LoVo (cell line): ENCODE measurements at regions not wholly inside any gene's neighbourhood (a gene's known extent, or its start where the extent isn't known, plus 50 kb on each side); places are given as distances from the start of the nearest gene placed in this dataset.

Source experiments
- DNase-seq: peaks from one replicate; pipeline ENCODE4 v3.0.0-alpha.2; 2016; ENCODE audit warnings: low spot score

- no peak for DNase-seq
These were observed 111.9 kb upstream of the AGTR1 start for GRCh38 chr3:148585671-148586379.

- no peak for DNase-seq
These were observed 109.4 kb upstream of the AGTR1 start for GRCh38 chr3:148588291-148588690.

DNA sequence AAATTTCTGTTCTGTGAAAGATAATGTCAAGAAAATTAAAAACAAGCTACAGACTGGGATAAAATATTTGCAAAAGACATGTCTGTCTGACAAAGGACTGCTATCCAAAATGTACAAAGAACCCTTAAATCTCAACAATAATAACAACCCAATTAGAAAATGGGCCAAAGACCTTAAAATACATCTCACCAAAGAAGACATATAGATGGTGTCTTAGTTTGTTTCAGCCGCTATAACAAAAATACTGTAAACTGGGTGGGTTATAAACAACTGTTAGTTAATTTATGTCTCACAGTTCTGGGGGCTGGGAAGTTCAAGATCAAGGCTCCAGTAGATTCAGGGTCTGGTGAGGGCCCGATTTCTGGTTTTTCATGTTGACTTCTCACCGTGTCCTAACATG is 106.2 kb upstream of the AGTR1 start:
- no peak for DNase-seq

- DNase-seq = no peak
These were observed 99.1 kb upstream of the AGTR1 start for GRCh38 chr3:148598619-148599018.

DNA sequence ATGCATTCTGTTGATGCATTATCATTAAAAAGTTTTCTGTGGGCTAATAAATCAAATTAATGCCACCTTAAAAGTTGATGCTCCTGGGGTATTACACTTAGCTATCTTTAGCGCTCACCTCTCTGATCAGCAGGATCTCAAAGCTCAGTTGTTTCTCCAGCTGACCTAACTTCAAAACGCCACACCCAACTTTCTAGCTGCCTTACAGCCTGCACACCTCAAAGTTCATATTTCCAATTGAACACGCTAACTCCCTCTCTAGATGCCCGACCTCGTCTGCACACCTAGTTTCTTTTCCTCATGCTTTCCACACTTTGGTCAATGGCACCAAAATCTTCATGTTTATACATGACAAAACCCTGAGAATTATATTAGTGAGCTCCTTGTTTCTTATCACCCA is 98.2 kb upstream of the AGTR1 start:
- DNase-seq = no peak

GRCh38 chr3:148600440-148600839 is 97.3 kb upstream of the AGTR1 start:
- no peak for DNase-seq

DNA sequence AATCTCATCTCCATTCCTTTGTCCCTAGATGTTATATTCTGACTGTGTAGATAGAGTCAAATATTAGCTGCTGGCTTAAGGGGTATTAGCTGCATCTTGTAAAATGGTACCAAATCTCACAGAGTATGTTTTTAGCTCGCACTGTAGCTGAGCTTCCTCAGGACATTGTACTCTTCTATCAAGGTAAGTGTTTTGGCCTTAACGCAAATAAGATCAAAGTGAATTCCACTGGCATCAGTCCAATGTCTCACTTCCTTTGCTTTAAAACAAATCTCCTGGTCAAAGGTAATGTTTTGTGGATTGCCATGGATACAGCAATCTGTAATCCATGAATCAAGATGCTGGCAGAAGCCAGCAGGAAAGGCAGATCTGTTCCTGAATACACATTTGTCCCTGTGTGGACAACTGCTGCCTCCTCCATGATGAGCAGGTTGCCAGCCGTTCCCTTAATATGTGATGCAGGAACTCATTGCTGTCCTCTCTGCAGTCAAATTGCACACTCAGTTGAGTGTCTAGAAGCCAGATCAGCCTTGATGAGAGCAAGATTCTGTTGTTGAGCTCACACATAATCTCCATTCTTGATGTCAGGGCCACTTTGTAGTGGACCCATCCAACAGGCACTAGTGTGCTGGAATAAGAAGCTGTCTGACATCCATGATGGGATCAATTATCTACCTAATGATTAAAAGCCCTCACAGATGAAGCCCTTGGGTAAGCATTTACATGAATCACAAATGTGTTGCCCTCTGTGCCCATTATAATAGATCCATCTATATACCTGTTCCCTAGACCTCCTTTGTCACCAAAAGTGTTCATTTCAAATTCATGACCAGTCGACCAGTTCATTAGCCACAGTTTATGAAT is 96.6 kb upstream of the AGTR1 start:
- DNase-seq = peak; percentile 91

DNA sequence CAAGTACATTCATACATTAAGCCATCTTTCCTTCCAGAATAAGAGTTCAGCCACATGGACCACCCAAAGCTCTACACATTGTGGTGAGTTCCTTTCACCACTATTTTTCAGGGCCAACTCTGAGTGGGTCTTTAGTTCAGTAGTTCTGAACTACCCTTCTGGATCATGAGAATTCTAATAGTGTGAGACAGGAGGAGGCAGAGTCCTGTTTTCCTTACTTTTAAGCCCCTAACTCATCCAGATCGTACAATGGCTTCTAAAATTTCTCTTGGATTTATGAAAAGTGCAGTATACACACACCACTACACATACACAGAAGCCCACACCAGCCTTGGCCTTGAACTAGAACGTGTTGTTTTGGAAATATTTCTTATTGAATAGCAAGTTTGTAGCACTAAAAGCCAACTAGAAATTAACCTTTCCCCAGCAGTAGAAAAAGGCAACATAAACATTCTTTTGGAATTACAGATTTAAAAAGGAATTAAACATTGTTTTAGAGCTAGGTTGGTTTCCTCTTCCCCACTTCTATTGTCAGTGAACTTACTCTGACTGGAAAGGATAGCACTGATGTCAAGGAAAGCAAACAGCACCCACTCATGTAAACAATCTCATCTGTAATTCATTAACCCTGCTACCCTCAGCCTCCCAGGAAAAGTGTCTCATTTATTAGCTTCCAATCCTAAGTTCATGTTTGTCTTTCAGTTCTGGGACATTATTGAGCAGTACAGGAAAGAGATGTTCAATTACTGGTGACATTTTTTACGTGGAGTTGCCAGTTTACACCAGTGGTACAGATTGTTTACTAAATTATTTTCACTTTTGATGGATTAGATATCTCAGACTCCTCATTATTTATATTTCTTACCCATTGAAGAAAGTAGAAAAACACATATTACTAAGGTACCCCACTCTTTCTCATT is 95.7 kb upstream of the AGTR1 start:
- peak; percentile 78 for DNase-seq

DNA sequence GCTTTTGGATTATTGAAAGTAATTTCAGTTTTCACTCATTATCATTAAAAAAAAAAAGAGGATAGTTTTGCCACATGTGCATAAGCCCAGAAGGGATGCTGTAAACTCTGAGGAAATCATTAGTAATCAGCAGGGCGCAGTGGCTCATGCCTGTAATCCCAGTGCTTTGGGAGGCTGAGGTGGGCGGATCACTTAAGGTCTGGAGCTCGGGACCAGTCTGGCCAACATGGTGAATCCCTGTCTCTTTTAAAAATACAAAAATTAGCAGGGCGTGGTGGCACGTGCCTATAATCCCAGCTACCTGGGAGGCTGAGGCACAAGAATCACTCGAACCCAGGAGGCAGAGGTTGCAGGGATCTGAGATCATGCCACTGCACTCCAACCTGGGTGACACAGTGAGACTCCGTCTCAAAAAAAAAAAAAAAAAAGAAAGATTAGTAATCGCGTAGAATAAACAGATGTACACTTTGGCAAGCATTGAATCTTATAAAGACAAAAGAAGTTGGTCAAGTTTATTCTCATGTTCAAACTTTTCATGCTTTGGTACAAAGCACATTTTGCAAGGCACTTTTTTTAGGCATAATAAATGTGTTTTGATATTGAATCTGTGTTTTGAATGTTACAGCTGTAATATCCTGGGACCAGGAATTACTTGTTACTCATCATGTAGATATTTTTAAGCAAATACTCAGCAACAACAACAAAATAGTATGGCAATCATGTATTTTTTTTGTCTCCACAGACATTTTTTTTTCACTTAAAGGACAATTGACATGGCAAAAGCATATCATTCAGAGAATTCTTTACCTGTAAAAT is 93.2 kb upstream of the AGTR1 start:
- peak; percentile 27 for DNase-seq

GRCh38 chr3:148605521-148605920 is 92.2 kb upstream of the AGTR1 start:
- DNase-seq = no peak

GRCh38 chr3:148606979-148607378 is 90.7 kb upstream of the AGTR1 start:
- no peak for DNase-seq

DNA sequence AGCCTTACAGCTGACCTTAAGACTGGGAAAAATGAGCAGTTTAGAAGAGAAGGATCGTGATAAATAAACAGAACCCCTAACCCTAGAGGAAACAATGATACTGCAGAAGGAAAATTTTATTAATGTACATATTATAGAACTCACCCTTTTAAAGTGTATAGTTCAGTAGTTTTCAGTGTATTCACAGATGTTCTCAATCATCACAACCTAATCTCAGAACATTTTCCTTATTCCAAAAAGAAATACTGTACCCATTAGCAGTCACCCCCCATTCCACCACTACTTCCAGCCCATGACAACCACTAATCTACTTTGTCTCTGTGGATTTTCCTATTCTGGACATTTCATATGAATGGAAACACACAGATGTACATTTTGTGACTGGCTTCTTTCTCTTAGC is 90.2 kb upstream of the AGTR1 start:
- DNase-seq = no peak

GRCh38 chr3:148612278-148612677 is 85.4 kb upstream of the AGTR1 start:
- no peak for DNase-seq

GRCh38 chr3:148615382-148615781 is 82.3 kb upstream of the AGTR1 start:
- DNase-seq = no peak

- DNase-seq = peak; percentile 25
These were observed 72.5 kb upstream of the AGTR1 start for GRCh38 chr3:148625095-148625736.

- DNase-seq = no peak
These were observed 71.7 kb upstream of the AGTR1 start for GRCh38 chr3:148625991-148626390.

- DNase-seq = no peak
These were observed 68.7 kb upstream of the AGTR1 start for GRCh38 chr3:148629006-148629405.

GRCh38 chr3:148631124-148631903 is 66.4 kb upstream of the AGTR1 start:
- no peak for DNase-seq

DNA sequence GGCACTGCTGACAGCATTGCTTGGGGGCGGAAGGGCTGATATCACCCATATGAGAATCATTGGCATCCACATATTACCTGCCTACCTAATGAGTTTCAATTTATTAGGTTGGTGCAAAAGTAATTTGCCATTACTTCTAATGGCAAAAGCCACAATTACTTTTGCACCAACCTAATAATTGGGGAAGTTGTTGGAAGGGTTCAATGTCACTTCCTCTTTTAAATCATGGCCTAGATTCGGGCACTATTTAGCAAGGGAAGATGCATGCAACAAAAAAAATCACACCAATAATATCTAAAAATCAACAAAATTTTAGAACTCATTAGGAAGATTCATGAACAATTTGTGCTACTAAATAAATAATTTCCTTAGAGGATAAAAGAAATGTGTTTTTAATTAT is 56.0 kb upstream of the AGTR1 start:
- DNase-seq = no peak

GRCh38 chr3:148642214-148642613 is 55.5 kb upstream of the AGTR1 start:
- no peak for DNase-seq
